ENCODE measurements at regions not wholly inside any gene's neighbourhood (a gene's known extent, or its start where the extent isn't known, plus 50 kb on each side); places are given as distances from the start of the nearest gene placed in this dataset.

GRCh38 chr6:94350833-94351232 lies 931.5 kb upstream of the EPHA7 start:
- no peaks in the 10 kb centered on the region for H3K9me3 ChIP-seq
- H3K4me3 ChIP-seq = no peak overlapping the region
- H3K4me1 ChIP-seq = no peaks in the 10 kb centered on the region
- TF ChIP-seq CTCF (IDR thresholded peaks at IDR 0.05) (no peak), POLR2AphosphoS5 (IDR thresholded peaks at IDR 0.05) (no peak), EP300 (IDR thresholded peaks at IDR 0.05) (no peak), POLR2A (IDR thresholded peaks at IDR 0.05) (no peak)
- no peaks in the 10 kb centered on the region for H3K27me3 ChIP-seq
- intact Hi-C loops (cut with DNase I; ENCODE audit: low total_unique reads) = no loop called here
- no peak overlapping the region for H3K27ac ChIP-seq
- no peaks in the 10 kb centered on the region for H3K36me3 ChIP-seq
- DNase-seq = no peak
- WGBS, 5 donors = 61 to 72% (median 67%) methylated on average over 8 of the region's 8 CpGs

GRCh38 chr6:94349227-94349626 lies 929.9 kb upstream of the EPHA7 start:
- intact Hi-C loops (cut with DNase I; ENCODE audit: low total_unique reads) = no loop called here
- H3K36me3 ChIP-seq = no peaks in the 10 kb centered on the region
- WGBS, 5 donors = 23 to 44% (median 33%) methylated on average over 1 of the region's 1 CpG
- no peak for DNase-seq
- no peak overlapping the region for H3K27ac ChIP-seq
- TF ChIP-seq POLR2A (IDR thresholded peaks at IDR 0.05) (no peak), CTCF (IDR thresholded peaks at IDR 0.05) (no peak), POLR2AphosphoS5 (IDR thresholded peaks at IDR 0.05) (no peak), EP300 (IDR thresholded peaks at IDR 0.05) (no peak)
- peaks cover 0 to 4% (median 2%) of the 10 kb centered on the region in 4 donors for H3K9me3 ChIP-seq
- H3K27me3 ChIP-seq = no peaks in the 10 kb centered on the region
- no peaks in the 10 kb centered on the region for H3K4me1 ChIP-seq
- no peak overlapping the region for H3K4me3 ChIP-seq

GRCh38 chr6:94344866-94345265 lies 925.5 kb upstream of the EPHA7 start:
- Histone ChIP-seq H3K27me3 (no peaks in the 10 kb centered on the region), H3K4me3 (no peak overlapping the region), H3K36me3 (no peaks in the 10 kb centered on the region), H3K4me1 (no peaks in the 10 kb centered on the region), H3K27ac (no peak overlapping the region), H3K9me3 (peaks cover 0 to 5% (median 2%) of the 10 kb centered on the region in 4 donors)
- intact Hi-C loops (cut with DNase I; ENCODE audit: low total_unique reads) = no loop called here
- no peak for TF ChIP-seq CTCF (IDR thresholded peaks at IDR 0.05)
- no peak for TF ChIP-seq POLR2AphosphoS5 (IDR thresholded peaks at IDR 0.05)
- no peak for TF ChIP-seq EP300 (IDR thresholded peaks at IDR 0.05)
- no peak for TF ChIP-seq POLR2A (IDR thresholded peaks at IDR 0.05)
- no peak for DNase-seq
- 64 to 85% (median 73%) methylated on average over 1 of the region's 1 CpG for WGBS, 5 donors

- H3K27ac ChIP-seq = no peak overlapping the region
- intact Hi-C loops (cut with DNase I; ENCODE audit: low total_unique reads) = no loop called here
- no peak for DNase-seq
- no peaks in the 10 kb centered on the region for H3K27me3 ChIP-seq
- H3K9me3 ChIP-seq = peaks cover 0 to 5% (median 2%) of the 10 kb centered on the region in 4 donors
- TF ChIP-seq CTCF (IDR thresholded peaks at IDR 0.05) = no peak
- no peak for TF ChIP-seq EP300 (IDR thresholded peaks at IDR 0.05)
- no peak for TF ChIP-seq POLR2A (IDR thresholded peaks at IDR 0.05)
- no peak for TF ChIP-seq POLR2AphosphoS5 (IDR thresholded peaks at IDR 0.05)
- 63 to 85% (median 79%) methylated on average over 2 of the region's 2 CpGs for WGBS, 5 donors
- no peaks in the 10 kb centered on the region for H3K36me3 ChIP-seq
- no peak overlapping the region for H3K4me3 ChIP-seq
- no peaks in the 10 kb centered on the region for H3K4me1 ChIP-seq
Measured at GRCh38 chr6:94341173-94341572, 921.8 kb upstream of the EPHA7 start.
